IMR-90 (cell line): ENCODE measurements at regions not wholly inside any gene's neighbourhood (a gene's known extent, or its start where the extent isn't known, plus 50 kb on each side); places are given as distances from the start of the nearest gene placed in this dataset.

ENCODE experiments used
- ATAC-seq: fragments of 200-7000 bp; cut with Tn5 transposase; 2 replicates; pipeline ENCODE4 v1.9.1; 2020; ENCODE audit warnings: low read depth, mild to moderate bottlenecking, moderate library complexity
- BruUV-seq: library from RNA; stranded (reverse); fragments of 400-500 nt; replicated peaks from 2 replicates; lab custom pipeline; 2021; lab: Mats Ljungman, UMichigan
- CTCF ChIA-PET: fragments of 300-600 bp; formaldehyde crosslinking; extraction: SDS; loops from one replicate; lab custom pipeline; 2021; ENCODE audit warnings: antibody characterized with exemption; lab: Yijun Ruan, JAX
- POLR2A ChIA-PET: fragments of 300-600 bp; sonication (Branson Sonifier 250); formaldehyde crosslinking; loops from one replicate; lab custom pipeline; 2022; ENCODE audit warnings: antibody characterized with exemption; ENCODE audit not compliant: unreplicated experiment; lab: Charles Lee
- DNase-seq: peaks from one replicate; pipeline ENCODE4 v3.0.0; 2013
- H2AFZ ChIP-seq: replicated peaks from 2 replicates; pipeline ENCODE3; 2013; ENCODE audit warnings: low read length, mild to moderate bottlenecking; ENCODE audit not compliant: poor library complexity
- H2AK5ac ChIP-seq: 2 replicates; pipeline ENCODE4 v1.6.1; 2013; ENCODE audit warnings: low read depth, low read length, inconsistent platforms
- H2AK9ac ChIP-seq: replicated peaks from 2 replicates; pipeline ENCODE3; 2013; ENCODE audit warnings: mild to moderate bottlenecking, low read depth, low read length, moderate library complexity; ENCODE audit not compliant: poor library complexity
- H2BK120ac ChIP-seq: 2 replicates; pipeline ENCODE4 v1.6.1; 2013; ENCODE audit warnings: low read depth, low read length, inconsistent platforms
- H2BK15ac ChIP-seq: 3 replicates; pipeline ENCODE4 v1.6.1; 2013; ENCODE audit warnings: low read depth, low read length, inconsistent platforms
- H2BK20ac ChIP-seq: 2 replicates; pipeline ENCODE4 v1.6.1; 2013; ENCODE audit warnings: low read depth, mild to moderate bottlenecking, inconsistent platforms, low read length, moderate library complexity
- H2BK5ac ChIP-seq: 2 replicates; pipeline ENCODE4 v1.6.1; 2013; ENCODE audit warnings: mild to moderate bottlenecking, low read depth, low read length, inconsistent platforms; ENCODE audit not compliant: poor library complexity, severe bottlenecking
- H3K14ac ChIP-seq: replicated peaks from 2 replicates; pipeline ENCODE4 v1.6.1; 2013; ENCODE audit warnings: low read depth, low read length, inconsistent platforms
- H3K18ac ChIP-seq: 2 replicates; pipeline ENCODE4 v1.6.1; 2013; ENCODE audit warnings: low read depth, low read length, control low read depth
- H3K23ac ChIP-seq: 2 replicates; pipeline ENCODE4 v1.6.1; 2013; ENCODE audit warnings: low read depth, low read length, inconsistent platforms
- H3K27ac ChIP-seq: 2 replicates; pipeline ENCODE4 v1.5.1; 2013; ENCODE audit warnings: mild to moderate bottlenecking, control low read depth, low read length; ENCODE audit not compliant: insufficient read depth
- H3K27me3 ChIP-seq: 2 replicates; pipeline ENCODE4 v1.6.1; 2013; ENCODE audit warnings: low read length; ENCODE audit not compliant: control insufficient read depth, insufficient read depth
- H3K36me3 ChIP-seq: 2 replicates; pipeline ENCODE4 v1.6.1; 2013; ENCODE audit warnings: low read length, mixed read lengths; ENCODE audit not compliant: control insufficient read depth, insufficient read depth
- H3K4ac ChIP-seq: 2 replicates; pipeline ENCODE4 v1.6.1; 2013; ENCODE audit warnings: low read depth, low read length, inconsistent platforms
- H3K4me1 ChIP-seq: 2 replicates; pipeline ENCODE4 v1.6.1; 2013; ENCODE audit warnings: low read length, mixed read lengths; ENCODE audit not compliant: control insufficient read depth, insufficient read depth
- H3K4me2 ChIP-seq: 2 replicates; pipeline ENCODE4 v1.6.1; 2013; ENCODE audit warnings: low read depth, mild to moderate bottlenecking, control low read depth, low read length, moderate library complexity
- H3K4me3 ChIP-seq: 2 replicates; pipeline ENCODE4 v1.5.1; 2013; ENCODE audit warnings: low read depth, mild to moderate bottlenecking, control low read depth, low read length, moderate library complexity; ENCODE audit not compliant: insufficient read depth
- H3K56ac ChIP-seq: 2 replicates; pipeline ENCODE4 v1.6.1; 2013; ENCODE audit warnings: low read length, inconsistent platforms; ENCODE audit not compliant: insufficient read depth; ENCODE audit errors: extremely low read depth
- H3K79me1 ChIP-seq, 2 experiments: 2 replicates each; pipeline ENCODE4 v1.6.1; 2013; ENCODE audit warnings: low read length in 2 of 2, inconsistent platforms in 1 of 2, low read depth in 1 of 2
- H3K9ac ChIP-seq: 2 replicates; pipeline ENCODE4 v1.6.1; 2013; ENCODE audit warnings: low read depth, low read length, control low read depth
- H3K9me1 ChIP-seq: 2 replicates; pipeline ENCODE4 v1.6.1; 2013; ENCODE audit warnings: low read length, inconsistent platforms; ENCODE audit not compliant: insufficient read depth
- H3K9me3 ChIP-seq: 2 replicates; pipeline ENCODE4 v1.6.1; 2013; ENCODE audit warnings: low read length; ENCODE audit not compliant: control insufficient read depth, insufficient read depth
- H4K20me1 ChIP-seq: 2 replicates; pipeline ENCODE4 v1.6.1; 2013; ENCODE audit warnings: low read length, inconsistent platforms; ENCODE audit not compliant: insufficient read depth
- H4K5ac ChIP-seq: 2 replicates; pipeline ENCODE4 v1.6.1; 2013; ENCODE audit warnings: mild to moderate bottlenecking, low read depth, low read length, control low read depth
- H4K8ac ChIP-seq, 2 experiments: 2 replicates each; pipeline ENCODE4 v1.6.1; 2013; ENCODE audit warnings: low read depth in 2 of 2, low read length in 2 of 2, control low read depth in 1 of 2, inconsistent platforms in 1 of 2
- H4K91ac ChIP-seq: 2 replicates; pipeline ENCODE4 v1.6.1; 2013; ENCODE audit warnings: low read depth, low read length, inconsistent platforms; ENCODE audit not compliant: insufficient read depth
- FOS ChIP-seq: fragments of 150-350 bp; IDR thresholded peaks from 2 replicates; pipeline ENCODE4 v1.6.1; 2016; ENCODE audit warnings: low read depth, low read length
- whole genome bisulfite sequencing, 2 experiments: methylation state at CpG; one replicate each; pipeline versions ENCODE4 v1.1.5 to v1.1.7; 2013; ENCODE audit warnings: missing lambda C conversion rate in 2 of 2; ENCODE audit not compliant: insufficient read length in 1 of 2; ENCODE audit errors: extremely low coverage in 2 of 2; 5-methylcytosine and 5-hydroxymethylcytosine counted together
- dilution Hi-C: fragments of 300-500 bp; cut with HindIII; formaldehyde crosslinking; loops from one replicate; pipeline ENCODE4 v1.14.3; 2018; ENCODE audit warnings: low sequenced_read_pairs; ENCODE audit not compliant: unreplicated experiment
- in situ Hi-C: fragments of 300-500 bp; cut with MboI; formaldehyde crosslinking; loops from 3 replicates; pipeline ENCODE4 v1.14.3; 2019; ENCODE audit warnings: low sequenced_read_pairs, inconsistent platforms, mixed read lengths
- intact Hi-C: fragments of 100-400 bp; cut with micrococcal nuclease; formaldehyde crosslinking; loops from 2 replicates; pipeline ENCODE4 v1.10.0; 2022
- TF ChIP-seq, protein P1 (sequence below): conservative IDR thresholded peaks from 2 replicates; pipeline ENCODE4 v1.5.1; 2012; ENCODE audit warnings: mild to moderate bottlenecking, low read depth, low read length, improper control_type of control experiment
- TF ChIP-seq, protein P2 (sequence below): fragments of 150-350 bp; IDR thresholded peaks from 2 replicates; pipeline ENCODE4 v1.6.1; 2017; ENCODE audit warnings: mild to moderate bottlenecking, antibody characterized with exemption, low read length, low read depth

DNA sequence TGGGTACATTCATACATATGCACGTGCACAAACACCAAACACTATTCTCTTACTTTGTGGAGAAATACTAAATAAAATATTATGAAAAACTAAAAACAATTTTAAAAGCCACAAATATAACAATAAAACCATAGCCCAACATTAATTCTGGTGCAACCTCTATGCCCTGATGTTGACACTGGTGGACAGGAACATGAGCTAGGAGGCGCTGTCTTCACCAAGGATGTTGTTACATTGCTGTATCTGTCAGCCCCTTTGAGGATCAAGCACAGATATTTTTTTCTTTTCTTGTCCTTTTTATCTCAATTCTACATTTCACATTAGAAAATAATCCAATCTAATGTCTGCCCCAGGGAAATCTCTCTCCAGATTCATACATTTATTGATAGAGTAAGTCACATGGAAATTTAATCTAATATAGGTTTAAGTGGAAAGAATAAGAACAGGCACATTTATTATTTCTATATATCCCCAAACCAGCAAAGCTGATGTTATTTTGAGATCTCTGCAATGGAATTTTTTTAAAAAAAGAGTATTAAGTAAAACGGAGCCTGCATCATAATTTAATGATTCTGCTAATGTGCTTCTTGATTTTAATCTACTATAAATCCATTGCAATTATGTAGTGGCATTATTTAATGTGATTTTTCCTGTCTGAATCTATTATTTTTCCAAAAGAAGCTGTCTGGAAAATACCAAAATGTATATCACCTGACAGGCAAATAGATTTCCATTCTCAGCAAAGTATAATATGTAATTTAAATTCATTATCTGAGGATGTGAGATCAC is 716.5 kb downstream of the MTRR start:
- Histone ChIP-seq H3K9me3 (no peaks in the 10 kb centered on the region), H3K9me1 (no peaks in the 10 kb centered on the region), H2AK5ac (no peak overlapping the region), H3K27me3 (peaks cover 2% of the 10 kb centered on the region; the same call in 1 of the 2 replicates), H4K20me1 (no peaks in the 10 kb centered on the region), H3K56ac (no peak overlapping the region), H3K79me1 (no peaks in the 10 kb centered on the region), H3K4ac (no peak overlapping the region), H3K27ac (no peak overlapping the region), H4K8ac (no peak overlapping the region), H3K9ac (no peak overlapping the region), H3K4me1 (no peaks in the 10 kb centered on the region), H3K4me3 (no peak overlapping the region), H2BK20ac (no peak overlapping the region), H3K23ac (no peak overlapping the region), H2BK15ac (no peak overlapping the region), H2BK120ac (no peak overlapping the region), H2BK5ac (no peak overlapping the region), H4K91ac (no peak overlapping the region), H3K18ac (no peak overlapping the region), H3K4me2 (no peak overlapping the region), H2AFZ (no peak overlapping the region), H4K5ac (no peak overlapping the region), H3K14ac (no peak overlapping the region), H3K36me3 (no peaks in the 10 kb centered on the region), H2AK9ac (no peak overlapping the region)
- intact Hi-C loops (no loop called here), dilution Hi-C loops (no loop called here), in situ Hi-C loops (no loop called here)
- no TSS peak for BruUV-seq
- CTCF ChIA-PET, result no interaction called here
- POLR2A ChIA-PET, result no interaction called here
- ATAC-seq, result no peak
- TF ChIP-seq, protein P1, sequence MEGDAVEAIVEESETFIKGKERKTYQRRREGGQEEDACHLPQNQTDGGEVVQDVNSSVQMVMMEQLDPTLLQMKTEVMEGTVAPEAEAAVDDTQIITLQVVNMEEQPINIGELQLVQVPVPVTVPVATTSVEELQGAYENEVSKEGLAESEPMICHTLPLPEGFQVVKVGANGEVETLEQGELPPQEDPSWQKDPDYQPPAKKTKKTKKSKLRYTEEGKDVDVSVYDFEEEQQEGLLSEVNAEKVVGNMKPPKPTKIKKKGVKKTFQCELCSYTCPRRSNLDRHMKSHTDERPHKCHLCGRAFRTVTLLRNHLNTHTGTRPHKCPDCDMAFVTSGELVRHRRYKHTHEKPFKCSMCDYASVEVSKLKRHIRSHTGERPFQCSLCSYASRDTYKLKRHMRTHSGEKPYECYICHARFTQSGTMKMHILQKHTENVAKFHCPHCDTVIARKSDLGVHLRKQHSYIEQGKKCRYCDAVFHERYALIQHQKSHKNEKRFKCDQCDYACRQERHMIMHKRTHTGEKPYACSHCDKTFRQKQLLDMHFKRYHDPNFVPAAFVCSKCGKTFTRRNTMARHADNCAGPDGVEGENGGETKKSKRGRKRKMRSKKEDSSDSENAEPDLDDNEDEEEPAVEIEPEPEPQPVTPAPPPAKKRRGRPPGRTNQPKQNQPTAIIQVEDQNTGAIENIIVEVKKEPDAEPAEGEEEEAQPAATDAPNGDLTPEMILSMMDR, result peak; percentile 19; the same call in 1 of the 2 replicates
- TF ChIP-seq, protein P2, sequence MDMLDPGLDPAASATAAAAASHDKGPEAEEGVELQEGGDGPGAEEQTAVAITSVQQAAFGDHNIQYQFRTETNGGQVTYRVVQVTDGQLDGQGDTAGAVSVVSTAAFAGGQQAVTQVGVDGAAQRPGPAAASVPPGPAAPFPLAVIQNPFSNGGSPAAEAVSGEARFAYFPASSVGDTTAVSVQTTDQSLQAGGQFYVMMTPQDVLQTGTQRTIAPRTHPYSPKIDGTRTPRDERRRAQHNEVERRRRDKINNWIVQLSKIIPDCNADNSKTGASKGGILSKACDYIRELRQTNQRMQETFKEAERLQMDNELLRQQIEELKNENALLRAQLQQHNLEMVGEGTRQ, result no peak
- no peak for TF ChIP-seq FOS
- no peak for DNase-seq
- WGBS, 2 experiments, result no CpG with 5 or more reads among the region's 3 CpGs
